ENCODE measurements at regions not wholly inside any gene's neighbourhood (a gene's known extent, or its start where the extent isn't known, plus 50 kb on each side); places are given as distances from the start of the nearest gene placed in this dataset.

- DNase-seq (ENCODE audit: low spot score) = no peak
Observed at GRCh38 chr6:47932575-47932974, 150.7 kb downstream of the OPN5 start.

- DNase-seq (ENCODE audit: low spot score) = no peak
Observed at GRCh38 chr6:47924001-47924400, 142.2 kb downstream of the OPN5 start.

GRCh38 chr6:47922391-47922790 is 140.6 kb downstream of the OPN5 start:
- DNase-seq (ENCODE audit: low spot score) = no peak

GRCh38 chr6:47919875-47920274 is 138.0 kb downstream of the OPN5 start:
- no peak for DNase-seq (ENCODE audit: low spot score)

GRCh38 chr6:47917811-47918210 is 136.0 kb downstream of the OPN5 start:
- no peak for DNase-seq (ENCODE audit: low spot score)

- DNase-seq (ENCODE audit: low spot score) = no peak
Observed at GRCh38 chr6:47917202-47917601, 135.4 kb downstream of the OPN5 start.

GRCh38 chr6:47915017-47915416 is 133.2 kb downstream of the OPN5 start:
- no peak for DNase-seq (ENCODE audit: low spot score)

GRCh38 chr6:47908271-47908670 is 126.4 kb downstream of the OPN5 start:
- no peak for DNase-seq (ENCODE audit: low spot score)

GRCh38 chr6:47905717-47906116 is 123.9 kb downstream of the OPN5 start:
- DNase-seq (ENCODE audit: low spot score) = no peak

GRCh38 chr6:47897247-47897646 is 115.4 kb downstream of the OPN5 start:
- DNase-seq (ENCODE audit: low spot score) = no peak

GRCh38 chr6:47890326-47890875 is 108.6 kb downstream of the OPN5 start:
- no peak for DNase-seq (ENCODE audit: low spot score)

- no peak for DNase-seq (ENCODE audit: low spot score)
Observed at GRCh38 chr6:47879015-47879414, 97.2 kb downstream of the OPN5 start.

All from kidney capillary endothelial cell (primary cell).